NCI-H2107 treated with DMSO at 0.1 percent for 48 hours (cell line): ENCODE measurements at regions not wholly inside any gene's neighbourhood (a gene's known extent, or its start where the extent isn't known, plus 50 kb on each side); places are given as distances from the start of the nearest gene placed in this dataset.
A peak's percentile ranks its signal among the peaks of the same experiment; 100 is the strongest.

Experiments
- DNase-seq: peaks from one replicate; lab custom pipeline; 2025; ENCODE audit not compliant: unreplicated experiment; lab: John Stamatoyannopoulos, UW

DNA sequence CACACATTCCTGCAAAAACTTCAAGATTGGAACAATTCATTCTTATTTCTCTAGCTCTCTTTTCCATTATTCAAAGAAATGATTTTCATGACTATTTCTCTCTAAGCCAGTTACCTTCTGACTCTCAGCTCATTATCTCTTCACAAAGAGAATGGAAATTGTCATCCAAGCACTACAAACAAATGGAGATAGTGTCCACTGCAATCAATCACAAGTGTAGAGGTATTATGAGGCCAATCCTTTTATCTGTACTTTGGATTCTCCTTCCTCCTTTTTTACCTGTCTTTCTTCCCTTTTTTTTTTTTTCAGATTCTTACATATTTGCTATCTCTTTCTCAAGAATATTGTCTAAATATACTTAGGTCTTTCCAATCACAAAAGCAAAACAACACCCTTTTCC, 497.7 kb upstream of the MEF2C start:
- DNase-seq = no peak

- no peak for DNase-seq
Measured at GRCh38 chr5:89377767-89378455, 494.9 kb upstream of the MEF2C start.

GRCh38 chr5:89374818-89375521, 492.0 kb upstream of the MEF2C start:
- no peak for DNase-seq

- peak; percentile 77 for DNase-seq
Measured at GRCh38 chr5:89374144-89374784, 491.3 kb upstream of the MEF2C start.

DNA sequence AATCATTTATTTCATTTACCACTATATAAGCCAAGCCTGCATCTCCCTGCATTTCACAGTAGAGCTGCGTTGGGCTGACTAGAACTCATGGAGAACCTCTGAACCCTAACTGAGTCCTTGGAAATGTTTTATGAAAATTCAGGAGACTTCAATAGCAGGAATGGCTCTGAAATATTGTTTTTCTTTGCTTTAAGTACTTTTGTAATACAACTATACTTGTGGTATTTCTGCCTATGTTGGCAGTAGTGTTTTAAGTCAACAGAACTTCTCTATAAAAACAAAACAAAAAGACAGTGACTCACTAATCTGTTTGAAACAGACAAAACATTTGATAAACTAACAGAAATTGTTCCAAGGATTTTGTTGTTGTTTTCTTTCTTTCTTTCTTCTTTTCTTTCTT, 489.2 kb upstream of the MEF2C start:
- DNase-seq = no peak

- DNase-seq = no peak
Measured at GRCh38 chr5:89371646-89372045, 488.7 kb upstream of the MEF2C start.

GRCh38 chr5:89359046-89359445, 476.1 kb upstream of the MEF2C start:
- DNase-seq = no peak

- no peak for DNase-seq
Measured at GRCh38 chr5:89353837-89354551, 471.0 kb upstream of the MEF2C start.

DNA sequence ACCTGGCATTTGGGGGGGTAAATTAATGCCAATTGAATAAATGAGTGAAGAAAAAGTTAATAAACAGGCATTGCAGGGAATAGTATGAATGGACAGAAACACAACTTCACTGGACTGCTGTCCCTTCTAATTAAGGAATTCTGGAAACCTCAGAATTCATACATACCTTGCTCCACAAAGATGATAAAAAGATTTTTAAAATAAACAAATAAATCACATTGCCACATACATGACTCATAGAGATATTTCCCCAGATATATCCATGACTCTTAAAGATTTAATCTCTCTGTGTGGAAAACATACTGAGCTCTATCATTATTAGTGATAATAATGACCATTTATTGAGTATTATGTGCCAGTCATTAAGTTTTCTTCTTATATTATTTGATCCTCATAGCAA, 469.0 kb upstream of the MEF2C start:
- no peak for DNase-seq

GRCh38 chr5:89351222-89351621, 468.2 kb upstream of the MEF2C start:
- DNase-seq = no peak

DNA sequence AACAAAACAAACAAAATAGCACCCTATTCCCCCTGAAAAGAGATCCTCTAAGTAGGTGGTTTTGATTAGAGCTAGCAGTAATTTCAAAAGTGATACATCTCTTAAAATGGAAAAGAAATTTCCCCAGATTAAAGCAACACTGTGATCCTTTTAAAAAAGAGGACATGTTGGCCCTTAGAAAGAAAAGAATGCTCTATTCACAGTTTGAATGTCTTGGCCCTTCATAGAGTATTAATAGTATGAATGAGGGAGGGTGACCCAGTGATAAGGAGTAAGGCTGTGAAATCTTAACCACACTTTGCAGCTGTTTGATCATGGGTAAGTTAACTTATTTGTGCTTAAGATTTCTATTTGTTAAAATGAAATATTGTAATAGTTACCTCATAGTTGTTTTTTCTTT, 467.7 kb upstream of the MEF2C start:
- no peak for DNase-seq

- DNase-seq = no peak
Measured at GRCh38 chr5:89349246-89349980, 466.4 kb upstream of the MEF2C start.

DNA sequence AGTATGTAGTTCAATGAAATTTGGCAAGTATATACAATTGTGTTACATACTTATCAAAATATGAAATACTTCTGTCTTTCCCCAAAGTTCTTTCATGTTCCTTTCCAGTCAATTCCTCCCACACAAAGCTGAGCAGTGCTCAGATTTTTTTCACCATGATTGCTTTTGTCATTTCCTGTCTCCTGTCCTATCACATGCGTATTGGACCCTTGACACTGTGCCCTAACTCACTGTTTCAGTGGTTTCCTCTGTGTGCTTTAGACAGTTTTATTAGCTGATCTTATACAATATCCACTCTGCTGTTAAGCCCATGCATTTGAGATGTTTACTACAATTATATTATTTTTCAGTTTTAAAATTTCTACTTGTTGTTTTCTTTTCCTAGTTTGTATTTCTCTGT, 463.6 kb upstream of the MEF2C start:
- no peak for DNase-seq

- peak; percentile 42 for DNase-seq
Measured at GRCh38 chr5:89343666-89344065, 460.7 kb upstream of the MEF2C start.

- DNase-seq = peak; percentile 5
Measured at GRCh38 chr5:89342106-89342876, 459.3 kb upstream of the MEF2C start.

DNA sequence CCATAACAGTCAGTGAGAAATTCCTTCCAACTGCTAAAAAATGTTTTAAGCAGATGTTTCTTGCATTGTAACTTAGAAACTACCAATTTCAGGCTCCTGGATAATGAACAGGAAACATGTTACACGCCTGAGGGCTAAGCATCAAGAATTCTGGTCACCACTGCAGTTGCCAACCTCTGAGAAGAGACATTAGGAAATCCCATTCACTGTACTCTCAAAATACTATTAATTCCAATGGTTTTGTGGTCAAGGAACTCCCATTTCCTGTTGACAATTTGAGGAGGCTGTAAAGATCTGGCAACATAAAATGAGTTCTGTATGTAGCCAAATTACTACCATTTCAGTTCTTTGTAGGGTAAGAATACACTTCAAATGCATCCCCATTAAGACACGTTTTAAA, 456.0 kb upstream of the MEF2C start:
- DNase-seq = no peak

GRCh38 chr5:89336111-89336510, 453.1 kb upstream of the MEF2C start:
- no peak for DNase-seq

DNA sequence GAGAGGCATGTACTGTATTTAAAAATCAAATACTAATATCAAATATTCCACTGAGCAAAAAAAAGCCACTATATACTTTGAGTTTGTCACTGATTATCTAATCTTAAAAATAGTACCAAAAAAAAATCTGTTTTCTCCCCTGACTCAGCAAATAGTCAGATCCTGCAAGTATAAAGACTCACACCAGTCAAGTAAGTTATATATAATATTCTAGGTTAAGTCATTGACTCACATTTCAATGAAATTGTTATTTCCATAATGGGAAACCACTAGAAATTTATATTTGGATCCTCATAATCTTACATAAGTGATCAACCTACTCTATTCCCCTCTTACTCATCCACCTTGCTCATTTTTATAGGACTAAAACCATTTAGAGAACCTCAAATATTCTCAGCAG, 447.2 kb upstream of the MEF2C start:
- no peak for DNase-seq

- DNase-seq = no peak
Measured at GRCh38 chr5:89327608-89328007, 444.6 kb upstream of the MEF2C start.

GRCh38 chr5:89324990-89325389, 442.0 kb upstream of the MEF2C start:
- no peak for DNase-seq
